ENCODE measurements at regions not wholly inside any gene's neighbourhood (a gene's known extent, or its start where the extent isn't known, plus 50 kb on each side); places are given as distances from the start of the nearest gene placed in this dataset.

GRCh38 chr1:81172483-81172882, 628.3 kb upstream of the ADGRL2 start:
- Histone ChIP-seq H3K9me3 (replicated peaks in 1 of 2; ENCODE audit: control insufficient read depth in 1 of 2, insufficient read depth in 1 of 2, low read length in 2 of 2) (peaks cover 25 to 29% of the 10 kb centered on the region in 2 donors), H3K4me1 (ENCODE audit: control insufficient read depth in 1 of 2, insufficient read depth in 2 of 2, low read length in 2 of 2) (no peaks in the 10 kb centered on the region), H3K79me2 (ENCODE audit: insufficient read depth, low read length) (no peaks in the 10 kb centered on the region), H4K20me1 (ENCODE audit: insufficient read depth, low read length) (no peaks in the 10 kb centered on the region), H3K9ac (ENCODE audit: insufficient read depth, low read length, poor library complexity, severe bottlenecking) (no peak overlapping the region), H3K27me3 (ENCODE audit: control insufficient read depth in 2 of 2, insufficient read depth in 2 of 2, low read length in 2 of 2) (no peaks in the 10 kb centered on the region), H3K27ac (ENCODE audit: low read depth in 1 of 2, low read length in 2 of 2) (no peak overlapping the region), H3K36me3 (replicated peaks in 1 of 2; ENCODE audit: control insufficient read depth in 1 of 2, insufficient read depth in 2 of 2, low read length in 2 of 2) (no peaks in the 10 kb centered on the region), H3K4me2 (replicated peaks; ENCODE audit: extremely low read depth, low read length, poor library complexity, severe bottlenecking) (no peak overlapping the region), H2AFZ (ENCODE audit: insufficient read depth, low read depth, low read length, poor library complexity, severe bottlenecking) (no peak overlapping the region), H3K4me3 (replicated peaks in 1 of 3; ENCODE audit: low read depth in 2 of 3, low read length in 3 of 3) (no peak overlapping the region)
- no CpG with 5 or more reads among the region's 2 CpGs for WGBS (ENCODE audit: insufficient coverage)
- no peak for DNase-seq
- intact Hi-C loops (cut with micrococcal nuclease), result no loop called here
- Mint-ChIP-seq H3K36me3 (no peaks in the 10 kb centered on the region), H3K4me1 (no peaks in the 10 kb centered on the region), H3K27ac (no peak overlapping the region), H3K4me3 (no peak overlapping the region), H3K9me3 (peaks cover 2 to 31% (median 14%) of the 10 kb centered on the region in 7 donors), H3K27me3 (ENCODE audit: low read depth in 3 of 3) (peaks cover 0 to 1% (median 1%) of the 10 kb centered on the region in 3 donors)
- no peak for TF ChIP-seq CTCF (IDR thresholded peaks at IDR 0.05)

DNA sequence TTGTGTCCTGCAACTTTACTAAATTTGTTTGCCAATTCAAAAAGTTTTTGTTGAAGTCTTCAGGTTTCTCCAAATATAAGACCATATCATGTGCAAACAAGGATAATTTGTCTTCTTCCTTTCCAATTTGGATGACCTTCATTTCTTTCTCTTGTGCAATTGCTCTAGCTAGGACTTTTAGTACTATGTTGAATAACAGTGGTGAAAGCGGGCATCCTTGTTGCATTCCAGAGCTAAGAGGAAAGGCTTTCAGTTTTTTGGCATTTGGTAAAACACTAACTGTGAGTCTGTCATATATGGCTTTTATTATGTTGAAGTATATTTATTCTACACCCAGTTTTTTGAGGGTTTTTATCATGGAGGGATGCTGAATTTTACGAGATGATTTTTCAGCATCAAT, 630.0 kb upstream of the ADGRL2 start:
- intact Hi-C loops (cut with micrococcal nuclease), result no loop called here
- Mint-ChIP-seq H3K36me3 (no peaks in the 10 kb centered on the region), H3K27me3 (ENCODE audit: low read depth in 3 of 3) (peaks cover 0 to 1% (median 1%) of the 10 kb centered on the region in 3 donors), H3K4me3 (no peak overlapping the region), H3K9me3 (peaks cover 0 to 34% (median 13%) of the 10 kb centered on the region in 7 donors), H3K27ac (no peak overlapping the region), H3K4me1 (no peaks in the 10 kb centered on the region)
- Histone ChIP-seq H3K4me2 (replicated peaks; ENCODE audit: extremely low read depth, low read length, poor library complexity, severe bottlenecking) (no peak overlapping the region), H2AFZ (ENCODE audit: insufficient read depth, low read depth, low read length, poor library complexity, severe bottlenecking) (no peak overlapping the region), H3K9ac (ENCODE audit: insufficient read depth, low read length, poor library complexity, severe bottlenecking) (no peak overlapping the region), H3K4me1 (ENCODE audit: control insufficient read depth in 1 of 2, insufficient read depth in 2 of 2, low read length in 2 of 2) (no peaks in the 10 kb centered on the region), H4K20me1 (ENCODE audit: insufficient read depth, low read length) (no peaks in the 10 kb centered on the region), H3K79me2 (ENCODE audit: insufficient read depth, low read length) (no peaks in the 10 kb centered on the region), H3K27me3 (ENCODE audit: control insufficient read depth in 2 of 2, insufficient read depth in 2 of 2, low read length in 2 of 2) (no peaks in the 10 kb centered on the region), H3K9me3 (replicated peaks in 1 of 2; ENCODE audit: control insufficient read depth in 1 of 2, insufficient read depth in 1 of 2, low read length in 2 of 2) (peaks cover 22 to 27% of the 10 kb centered on the region in 2 donors), H3K36me3 (replicated peaks in 1 of 2; ENCODE audit: control insufficient read depth in 1 of 2, insufficient read depth in 2 of 2, low read length in 2 of 2) (no peaks in the 10 kb centered on the region), H3K27ac (ENCODE audit: low read depth in 1 of 2, low read length in 2 of 2) (no peak overlapping the region), H3K4me3 (replicated peaks in 1 of 3; ENCODE audit: low read depth in 2 of 3, low read length in 3 of 3) (no peak overlapping the region)
- DNase-seq, result no peak
- WGBS (ENCODE audit: insufficient coverage), result no CpG with 5 or more reads among the region's 2 CpGs
- TF ChIP-seq CTCF (IDR thresholded peaks at IDR 0.05), result no peak
